T-cell (primary cell): ENCODE measurements at regions not wholly inside any gene's neighbourhood (a gene's known extent, or its start where the extent isn't known, plus 50 kb on each side); places are given as distances from the start of the nearest gene placed in this dataset.

Experiments
- ATAC-seq, 4 experiments: fragments of 200-7000 bp in 3 of 4; fragments of 150-1000 bp in 1 of 4; cut with Tn5 transposase; replicated peaks in 1 of 4; 1 replicate in 3 of 4; 2 replicates in 1 of 4; pipeline ENCODE4 v1.10.0; 2021; ENCODE audit warnings: moderate library complexity in 3 of 4, mild to moderate bottlenecking in 2 of 4, moderate number of reproducible peaks in 1 of 4
- CTCF ChIA-PET, 2 donors: fragments of 300-600 bp; sonication (Branson Sonifier 250); formaldehyde crosslinking; loops; one replicate each; lab custom pipeline; 2022; ENCODE audit warnings: antibody characterized with exemption in 2 of 2; lab: Charles Lee
- POLR2A ChIA-PET, 2 donors: fragments of 300-600 bp; sonication (Branson Sonifier 250); formaldehyde crosslinking; loops; one replicate each; lab custom pipeline; 2022; ENCODE audit warnings: antibody characterized with exemption in 2 of 2; lab: Charles Lee
- DNase-seq, 35 experiments: peaks; one replicate each; pipeline versions ENCODE4 v3.0.0 to v3.0.0-alpha.2; 2013 to 2023
- H3K27ac ChIP-seq: one replicate; pipeline ENCODE4 v1.5.1; 2013; ENCODE audit warnings: low read length
- H3K27me3 ChIP-seq, 2 experiments: replicated peaks in 1 of 2; 1 replicate in 1 of 2; 2 replicates in 1 of 2; pipeline versions ENCODE4 v1.6.1 to v1.7.0; 2013; ENCODE audit warnings: low read length in 1 of 2, mixed read lengths in 1 of 2; ENCODE audit not compliant: control insufficient read depth in 2 of 2, insufficient read depth in 2 of 2; ENCODE audit errors: extremely low read depth in 1 of 2
- H3K36me3 ChIP-seq, 2 donors: 1 replicate in 1 of 2; 2 replicates in 1 of 2; pipeline versions ENCODE4 v1.6.1 to v1.7.0; 2013; ENCODE audit warnings: low read length in 1 of 2; ENCODE audit not compliant: control insufficient read depth in 2 of 2, insufficient read depth in 1 of 2; ENCODE audit errors: extremely low read depth in 1 of 2
- H3K4me1 ChIP-seq, 2 experiments: 1 replicate in 1 of 2; 2 replicates in 1 of 2; pipeline versions ENCODE4 v1.6.1 to v1.7.0; 2013; ENCODE audit warnings: low read length in 2 of 2, mixed read lengths in 1 of 2; ENCODE audit not compliant: insufficient read depth in 2 of 2, control insufficient read depth in 1 of 2; ENCODE audit errors: extremely low read depth in 1 of 2
- H3K4me3 ChIP-seq, 2 donors: 1 replicate in 1 of 2; 2 replicates in 1 of 2; pipeline versions ENCODE4 v1.5.1 to v1.7.0; 2013; ENCODE audit warnings: mild to moderate bottlenecking in 2 of 2, low read length in 1 of 2, moderate library complexity in 1 of 2; ENCODE audit not compliant: control insufficient read depth in 1 of 2; ENCODE audit errors: extremely low read depth in 1 of 2
- H3K9me3 ChIP-seq: 2 replicates; pipeline ENCODE4 v1.7.0; 2013
- H3K27ac Mint-ChIP-seq, 2 donors: one replicate each; pipeline ENCODE4 v1.8.0; 2020 to 2021; ENCODE audit warnings: mild to moderate bottlenecking in 2 of 2, mixed read lengths in 2 of 2
- H3K27me3 Mint-ChIP-seq, 2 donors: one replicate each; pipeline ENCODE4 v1.8.0; 2021 to 2022; ENCODE audit warnings: mixed read lengths in 2 of 2
- H3K36me3 Mint-ChIP-seq: one replicate; pipeline ENCODE4 v1.8.0; 2021; ENCODE audit warnings: mixed read lengths
- H3K4me1 Mint-ChIP-seq, 3 donors: one replicate each; pipeline ENCODE4 v1.8.0; 2020 to 2022; ENCODE audit warnings: mixed read lengths in 3 of 3, mild to moderate bottlenecking in 1 of 3
- H3K4me3 Mint-ChIP-seq, 3 donors: one replicate each; pipeline ENCODE4 v1.8.0; 2020 to 2022; ENCODE audit warnings: mild to moderate bottlenecking in 3 of 3, mixed read lengths in 3 of 3, moderate library complexity in 3 of 3
- H3K9me3 Mint-ChIP-seq, 3 donors: one replicate each; pipeline ENCODE4 v1.8.0; 2020 to 2022; ENCODE audit warnings: mixed read lengths in 3 of 3
- WGBS: methylation state at CpG from one replicate; pipeline ENCODE4 v1.1.5; 2013; ENCODE audit warnings: missing lambda C conversion rate; ENCODE audit not compliant: insufficient coverage; 5-methylcytosine and 5-hydroxymethylcytosine counted together

GRCh38 chr14:95034788-95035187 lies 122.5 kb downstream of the DICER1 start:
- no peak overlapping the region for H3K4me3 ChIP-seq
- Mint-ChIP-seq H3K36me3 (no peaks in the 10 kb centered on the region), H3K4me1 (no peaks in the 10 kb centered on the region), H3K27me3 (peaks cover 15 to 21% of the 10 kb centered on the region in 2 donors), H3K9me3 (peaks cover 0 to 14% (median 9%) of the 10 kb centered on the region in 3 donors), H3K4me3 (no peak overlapping the region), H3K27ac (no peak overlapping the region)
- ATAC-seq, result no peak
- CTCF ChIA-PET, result no interaction called here
- no peak for DNase-seq
- 77% methylated on average over 3 of the region's 5 CpGs for WGBS
- no peaks in the 10 kb centered on the region for H3K9me3 ChIP-seq
- no peak overlapping the region for H3K27ac ChIP-seq
- H3K27me3 ChIP-seq, result peaks cover 0 to 29% of the 10 kb centered on the region in 2 experiments
- H3K4me1 ChIP-seq, result no peaks in the 10 kb centered on the region
- no peaks in the 10 kb centered on the region for H3K36me3 ChIP-seq
- POLR2A ChIA-PET, result no interaction called here

DNA sequence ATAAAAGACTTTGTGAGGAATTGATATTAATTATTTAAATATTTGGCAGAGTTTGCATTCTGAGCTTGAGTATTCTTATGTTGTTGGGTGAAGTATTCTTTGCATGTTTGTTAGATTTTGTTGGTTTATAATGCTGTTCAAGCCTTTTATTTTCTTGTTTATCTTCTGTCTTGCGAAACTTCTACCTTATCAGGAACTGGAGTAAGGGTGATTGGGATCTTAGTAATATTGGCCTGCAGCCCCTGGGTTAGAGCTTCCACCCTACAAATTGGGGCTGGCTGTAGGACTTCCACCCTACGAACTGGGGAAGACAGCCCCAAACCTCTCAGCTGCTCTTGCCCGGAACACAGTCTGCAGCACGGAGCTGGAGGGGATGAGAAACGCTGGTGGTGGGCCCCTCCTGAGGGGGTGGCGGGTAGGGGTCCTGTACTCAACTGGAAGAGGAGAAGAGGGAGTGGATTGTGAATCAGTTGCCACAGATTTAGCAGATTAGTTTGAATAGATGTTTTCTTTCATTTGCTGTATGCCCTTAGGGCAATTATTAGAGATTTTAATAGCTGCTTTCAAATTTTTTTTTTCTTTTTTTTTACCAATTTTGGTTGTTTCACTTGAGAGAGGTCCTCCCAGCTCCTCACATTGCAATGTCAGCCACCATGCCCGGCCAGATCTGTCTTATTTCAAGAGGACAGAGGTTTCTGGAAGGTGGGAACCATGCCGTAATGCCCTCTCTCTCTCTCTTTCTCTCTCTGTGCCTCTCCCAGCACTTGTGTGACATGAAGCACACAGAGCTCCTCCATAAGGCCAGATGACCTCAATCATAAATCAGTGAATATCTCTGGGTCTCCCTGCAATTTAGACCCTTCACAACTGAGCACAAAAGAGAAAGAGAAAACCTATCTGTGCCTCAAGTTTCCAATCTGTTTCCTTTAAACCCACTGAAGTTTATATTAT lies 123.4 kb downstream of the DICER1 start:
- Histone ChIP-seq H3K36me3 (no peaks in the 10 kb centered on the region), H3K27me3 (peaks cover 0 to 21% of the 10 kb centered on the region in 2 experiments), H3K27ac (no peak overlapping the region), H3K4me3 (no peak overlapping the region), H3K4me1 (no peaks in the 10 kb centered on the region), H3K9me3 (no peaks in the 10 kb centered on the region)
- Mint-ChIP-seq H3K27ac (no peak overlapping the region), H3K27me3 (peaks cover 15 to 20% of the 10 kb centered on the region in 2 donors), H3K4me1 (no peaks in the 10 kb centered on the region), H3K9me3 (peaks cover 0 to 14% (median 9%) of the 10 kb centered on the region in 3 donors), H3K36me3 (no peaks in the 10 kb centered on the region), H3K4me3 (no peak overlapping the region)
- DNase-seq, result no peak
- POLR2A ChIA-PET, result no interaction called here
- CTCF ChIA-PET, result no interaction called here
- no peak for ATAC-seq
- 72% methylated on average over 7 of the region's 8 CpGs for WGBS

DNA sequence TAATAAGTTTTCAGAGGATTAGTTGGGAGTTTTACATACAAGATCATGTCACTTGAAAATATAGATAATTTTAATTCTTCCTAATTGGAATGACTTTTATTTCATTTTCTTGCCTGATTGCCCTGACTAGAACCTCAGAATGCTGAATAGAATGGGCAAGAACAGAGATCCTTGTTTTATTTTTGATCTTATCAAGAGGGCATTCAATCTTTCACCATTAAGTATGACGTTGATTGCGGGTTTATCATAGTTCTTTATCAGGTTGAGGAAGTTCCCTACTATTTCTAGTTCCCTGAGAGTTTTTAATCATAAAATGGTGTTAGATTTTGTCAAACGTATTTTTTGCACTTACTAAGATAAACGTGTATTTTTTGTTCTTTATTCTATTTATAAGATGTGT lies 124.3 kb downstream of the DICER1 start:
- Histone ChIP-seq H3K4me3 (no peak overlapping the region), H3K27ac (no peak overlapping the region), H3K9me3 (no peaks in the 10 kb centered on the region), H3K27me3 (peaks cover 0 to 15% of the 10 kb centered on the region in 2 experiments), H3K36me3 (no peaks in the 10 kb centered on the region), H3K4me1 (no peaks in the 10 kb centered on the region)
- ChIA-PET CTCF (no interaction called here), POLR2A (no interaction called here)
- H3K9me3 Mint-ChIP-seq, result peaks cover 0 to 14% (median 9%) of the 10 kb centered on the region in 3 donors
- no peak for ATAC-seq
- no peak overlapping the region for H3K4me3 Mint-ChIP-seq
- WGBS, result no CpG with 5 or more reads among the region's 4 CpGs
- no peaks in the 10 kb centered on the region for H3K4me1 Mint-ChIP-seq
- DNase-seq, result no peak
- H3K27me3 Mint-ChIP-seq, result peaks cover 11 to 16% of the 10 kb centered on the region in 2 donors
- no peak overlapping the region for H3K27ac Mint-ChIP-seq
- H3K36me3 Mint-ChIP-seq, result no peaks in the 10 kb centered on the region

DNA sequence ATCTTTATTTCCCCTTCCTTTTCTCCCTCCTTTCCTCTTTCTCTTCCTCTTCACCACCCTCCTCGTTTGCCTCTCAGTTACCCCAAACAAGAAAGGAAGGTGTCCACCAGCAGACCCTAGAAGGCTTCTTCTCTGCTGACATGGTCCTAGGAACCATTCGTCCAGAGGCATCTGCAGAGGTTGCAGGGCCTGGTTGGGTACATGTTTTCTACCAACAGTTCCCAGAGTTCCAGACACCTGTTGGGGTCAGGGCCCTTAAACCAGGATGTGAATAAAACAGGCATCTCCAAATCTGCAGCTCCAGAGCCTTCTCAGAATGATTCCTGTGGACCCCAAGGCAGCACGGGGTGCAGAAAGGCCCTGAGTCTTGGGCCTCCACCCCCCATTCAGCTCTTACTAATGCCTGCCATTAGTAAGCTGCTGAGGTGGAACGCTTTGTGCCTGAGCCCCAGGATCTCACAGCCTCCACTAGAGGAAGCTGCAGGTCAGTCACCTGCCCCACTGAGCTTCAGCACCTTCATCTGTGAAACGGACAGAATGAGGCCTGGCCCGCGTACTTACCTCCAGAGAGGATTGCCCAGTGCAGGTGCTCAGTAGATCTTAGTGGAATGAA lies 130.4 kb downstream of the DICER1 start:
- Histone ChIP-seq H3K27me3 (peaks cover 0 to 17% of the 10 kb centered on the region in 2 experiments), H3K27ac (no peak overlapping the region), H3K4me1 (no peaks in the 10 kb centered on the region), H3K9me3 (no peaks in the 10 kb centered on the region), H3K36me3 (no peaks in the 10 kb centered on the region), H3K4me3 (no peak overlapping the region)
- CTCF ChIA-PET, result no interaction called here
- Mint-ChIP-seq H3K4me3 (no peak overlapping the region), H3K27me3 (peaks cover 7 to 12% of the 10 kb centered on the region in 2 donors), H3K36me3 (no peaks in the 10 kb centered on the region), H3K4me1 (no peaks in the 10 kb centered on the region), H3K9me3 (peaks cover 0 to 9% (median 2%) of the 10 kb centered on the region in 3 donors), H3K27ac (no peak overlapping the region)
- WGBS, result 95% methylated on average over 2 of the region's 7 CpGs
- POLR2A ChIA-PET, result no interaction called here
- ATAC-seq (no peak), DNase-seq (no peak)

DNA sequence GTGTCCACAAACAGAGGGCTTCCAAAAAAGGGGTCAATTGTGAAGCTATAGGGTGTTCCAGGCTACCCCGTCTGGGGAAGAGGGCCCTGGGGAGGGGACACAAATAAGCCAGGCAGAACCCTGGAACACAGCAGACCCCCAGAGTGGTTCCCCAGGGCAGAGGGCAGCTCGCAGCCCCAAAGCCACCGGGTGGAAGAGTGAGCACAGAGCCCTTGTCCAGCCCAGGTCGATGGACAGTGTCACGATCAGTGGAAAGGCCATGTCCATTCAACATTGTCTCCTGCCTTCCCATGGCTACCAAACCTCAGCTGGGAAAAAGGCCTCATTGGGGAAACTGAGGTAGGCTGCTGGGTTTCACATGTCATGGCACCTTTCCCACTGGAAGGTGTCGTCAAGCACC lies 131.4 kb downstream of the DICER1 start:
- H3K27me3 ChIP-seq, result peaks cover 0 to 17% of the 10 kb centered on the region in 2 experiments
- no peak overlapping the region for H3K4me3 ChIP-seq
- Mint-ChIP-seq H3K27me3 (peaks cover 7 to 12% of the 10 kb centered on the region in 2 donors), H3K9me3 (peaks cover 0 to 9% (median 0%) of the 10 kb centered on the region in 3 donors), H3K27ac (no peak overlapping the region), H3K36me3 (no peaks in the 10 kb centered on the region), H3K4me1 (peaks cover 0 to 3% (median 1%) of the 10 kb centered on the region in 3 donors), H3K4me3 (no peak overlapping the region)
- CTCF ChIA-PET, result no interaction called here
- no peaks in the 10 kb centered on the region for H3K36me3 ChIP-seq
- H3K9me3 ChIP-seq, result no peaks in the 10 kb centered on the region
- WGBS, result 91% methylated on average over 5 of the region's 6 CpGs
- no peaks in the 10 kb centered on the region for H3K4me1 ChIP-seq
- no peak overlapping the region for H3K27ac ChIP-seq
- POLR2A ChIA-PET, result no interaction called here
- DNase-seq, result no peak
- ATAC-seq, result no peak

GRCh38 chr14:95025218-95025617 lies 132.1 kb downstream of the DICER1 start:
- peaks cover 0 to 17% of the 10 kb centered on the region in 2 experiments for H3K27me3 ChIP-seq
- DNase-seq, result no peak
- no peak overlapping the region for H3K4me3 ChIP-seq
- Mint-ChIP-seq H3K4me3 (no peak overlapping the region), H3K27me3 (peaks cover 7 to 12% of the 10 kb centered on the region in 2 donors), H3K36me3 (no peaks in the 10 kb centered on the region), H3K27ac (no peak overlapping the region), H3K9me3 (peaks cover 0 to 8% (median 0%) of the 10 kb centered on the region in 3 donors), H3K4me1 (peaks cover 0 to 7% (median 4%) of the 10 kb centered on the region in 3 donors)
- no peak for ATAC-seq
- no peaks in the 10 kb centered on the region for H3K36me3 ChIP-seq
- no peaks in the 10 kb centered on the region for H3K9me3 ChIP-seq
- H3K4me1 ChIP-seq, result no peaks in the 10 kb centered on the region
- ChIA-PET POLR2A (no interaction called here), CTCF (no interaction called here)
- WGBS, result 57% methylated on average over 3 of the region's 4 CpGs
- H3K27ac ChIP-seq, result no peak overlapping the region
